GM21381 (cell line): ENCODE measurements at regions not wholly inside any gene's neighbourhood (a gene's known extent, or its start where the extent isn't known, plus 50 kb on each side); places are given as distances from the start of the nearest gene placed in this dataset.

Experiments
- ATAC-seq: cut with Tn5 transposase; IDR thresholded peaks from one replicate; pipeline ENCODE4 v1.9.1; 2021; ENCODE audit warnings: mild to moderate bottlenecking, moderate library complexity; ENCODE audit not compliant: unreplicated experiment

DNA sequence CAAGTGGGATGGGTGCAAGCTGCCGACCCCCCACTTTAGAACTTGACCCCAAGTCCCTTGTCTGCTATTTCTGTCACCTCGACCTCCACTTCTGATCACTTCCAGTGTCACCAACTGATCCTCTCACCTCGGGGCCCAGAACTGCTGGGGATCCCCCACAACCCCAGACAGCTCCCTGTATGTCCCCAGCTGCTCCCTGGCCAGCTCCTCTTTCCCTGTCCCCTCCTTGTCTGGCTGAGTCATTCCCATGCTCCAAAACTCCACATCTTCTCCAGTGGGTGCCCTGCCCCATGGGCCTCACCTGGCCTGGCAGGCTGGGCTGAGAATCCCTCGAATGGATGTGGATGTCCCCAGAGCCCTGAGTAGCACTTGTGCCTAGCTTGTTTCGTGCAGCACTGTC lies 154.3 kb upstream of the PCBD1 start:
- ATAC-seq: no peak

- no peak for ATAC-seq
Observed at GRCh38 chr10:71043858-71044257, 155.5 kb upstream of the PCBD1 start.

GRCh38 chr10:71044720-71045119 lies 156.4 kb upstream of the PCBD1 start:
- no peak for ATAC-seq

DNA sequence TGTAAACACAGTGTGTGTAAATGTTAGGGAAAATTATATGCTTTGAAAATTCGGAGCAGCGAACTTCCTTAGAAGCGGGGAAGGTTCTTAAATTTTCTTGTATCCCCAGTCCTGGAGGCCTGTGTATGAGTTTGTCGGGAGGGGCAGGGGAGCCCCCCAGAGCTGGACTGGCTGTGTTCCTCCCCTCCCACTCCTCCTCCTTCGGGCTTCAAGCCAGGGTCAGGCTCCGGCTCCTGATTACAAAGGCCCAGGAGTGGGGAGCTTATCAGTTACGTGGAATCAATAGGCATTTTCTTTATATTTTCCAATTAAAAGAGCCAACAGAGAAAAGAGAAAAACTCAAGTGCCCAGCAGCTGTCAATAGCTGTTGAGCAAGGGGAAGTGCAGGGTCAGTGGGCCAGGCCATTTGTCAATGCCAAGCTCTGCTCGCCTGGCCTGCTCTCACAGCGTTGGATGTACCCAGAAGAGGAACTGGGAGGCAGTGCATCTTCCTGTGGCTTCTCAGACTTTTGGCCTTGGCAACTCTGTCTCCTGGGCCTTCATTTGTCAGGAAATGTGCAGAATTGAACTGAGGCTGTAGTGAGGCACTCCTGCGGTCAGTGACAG lies 156.9 kb upstream of the PCBD1 start:
- no peak for ATAC-seq

DNA sequence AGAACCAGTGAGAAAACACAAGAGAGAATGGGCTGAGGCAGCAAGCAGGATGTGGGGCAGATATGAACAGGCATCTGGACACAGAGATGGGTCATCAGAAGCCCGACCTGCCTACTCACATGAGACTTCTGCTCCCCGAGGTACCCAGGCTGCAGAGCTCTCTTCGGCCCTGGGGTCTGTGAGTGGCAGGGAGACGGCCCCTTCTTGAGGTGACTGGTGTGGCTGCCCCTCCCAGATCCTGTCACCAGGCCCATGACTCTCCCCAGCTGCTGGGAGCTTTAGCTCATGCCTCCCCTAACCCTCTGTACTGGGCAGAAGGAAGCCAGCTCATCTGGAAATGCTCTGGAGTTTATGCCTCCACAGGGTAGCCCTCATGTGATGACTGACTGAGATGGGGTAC lies 157.6 kb upstream of the PCBD1 start:
- no peak for ATAC-seq

- no peak for ATAC-seq
Observed at GRCh38 chr10:71046747-71047146, 158.4 kb upstream of the PCBD1 start.

DNA sequence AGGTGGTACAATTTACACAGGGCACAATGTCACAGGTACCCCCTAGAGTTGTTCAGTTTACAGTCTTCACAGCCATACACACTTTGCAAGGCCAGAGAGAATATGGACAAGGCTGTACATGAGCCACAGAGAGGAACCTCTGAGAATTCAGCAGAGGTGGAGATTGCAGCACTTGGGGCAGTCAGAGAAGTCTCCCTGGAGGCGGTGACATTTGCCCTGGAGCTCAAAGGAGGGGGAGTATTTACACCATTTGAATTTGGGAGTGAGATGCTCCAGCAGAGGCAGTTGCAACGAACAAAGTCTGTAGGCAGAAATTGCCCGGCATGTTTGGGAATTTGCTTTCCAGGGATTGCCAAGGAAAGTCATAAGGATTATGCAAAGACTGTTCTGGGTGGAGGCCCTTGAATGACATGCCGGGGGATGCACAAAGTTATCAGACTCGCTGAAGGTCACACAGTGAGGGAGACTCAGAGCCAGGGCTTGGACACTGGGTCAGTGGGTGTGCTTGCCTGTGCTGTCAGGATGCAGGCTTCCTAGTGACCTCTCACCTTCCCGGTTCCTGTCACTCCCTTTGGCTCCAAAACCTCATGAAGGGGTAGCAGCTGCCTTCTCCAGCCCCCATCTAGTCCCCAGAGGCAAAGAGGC lies 160.7 kb upstream of the PCBD1 start:
- ATAC-seq: no peak

GRCh38 chr10:71049994-71050393 lies 161.6 kb upstream of the PCBD1 start:
- ATAC-seq: no peak

DNA sequence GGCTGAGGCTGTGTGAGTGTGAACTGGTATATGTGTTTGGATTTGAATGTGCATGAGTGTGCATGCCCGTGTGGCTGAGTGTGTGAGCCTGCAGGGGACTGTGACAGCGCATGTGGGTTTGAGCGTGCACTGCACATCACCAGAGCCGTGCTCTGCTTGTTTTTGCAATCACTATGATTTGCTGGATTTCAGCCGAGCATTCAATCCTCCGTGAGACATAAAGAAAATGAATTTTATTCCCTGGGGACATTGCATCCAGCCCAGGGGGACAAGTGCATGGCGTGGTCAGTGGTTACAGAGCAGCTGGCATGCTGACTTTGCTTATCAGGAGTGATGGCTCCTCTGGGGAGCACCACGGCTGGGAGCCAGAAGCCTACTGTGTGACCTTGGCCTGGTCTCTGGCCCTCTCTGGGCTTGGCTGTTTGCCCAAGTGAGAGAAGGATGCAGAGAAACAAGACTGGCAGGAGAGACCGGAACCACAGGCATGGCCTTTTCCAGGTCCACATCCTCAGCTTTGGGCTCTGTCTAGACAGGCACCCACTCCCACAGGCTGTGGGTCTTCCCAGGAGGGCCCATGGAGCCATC lies 160.2 kb upstream of the UNC5B start:
- no peak for ATAC-seq

- ATAC-seq: no peak
Observed at GRCh38 chr10:71052708-71053107, 159.7 kb upstream of the UNC5B start.

DNA sequence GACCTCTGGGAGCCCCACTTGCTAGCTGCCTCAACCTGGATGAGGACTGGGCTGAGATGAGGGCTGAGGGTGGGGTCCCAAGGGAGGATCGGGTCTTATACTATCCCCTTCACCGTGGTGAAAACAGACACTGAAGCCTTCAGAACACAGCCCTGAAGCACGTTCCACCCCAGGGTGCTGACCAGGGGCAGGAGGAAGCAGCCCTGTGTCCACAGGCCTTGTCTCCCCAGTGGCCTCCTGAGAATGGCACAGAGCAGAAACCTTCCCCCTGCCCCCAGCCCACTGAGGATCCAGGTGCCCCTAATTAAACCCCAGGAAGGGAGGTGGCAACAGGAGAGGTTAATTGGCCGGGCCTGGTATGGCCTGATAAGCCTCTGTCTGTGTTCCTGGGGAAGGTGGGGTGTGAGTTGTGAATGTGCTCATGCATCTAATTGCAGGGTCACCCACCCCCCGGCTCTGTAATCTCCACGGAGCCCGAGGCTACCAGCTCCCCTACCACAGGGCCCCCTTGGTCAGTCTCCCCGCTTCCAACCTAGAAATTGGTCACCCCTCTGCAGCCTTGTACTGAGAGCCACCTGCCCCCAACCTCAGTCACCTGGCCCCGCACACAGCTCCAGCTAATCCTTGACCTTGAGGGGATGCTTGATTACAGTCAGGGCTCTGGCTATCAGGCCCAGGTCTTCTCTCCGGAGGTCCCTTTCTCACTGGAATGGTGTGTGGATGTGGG lies 159.0 kb upstream of the UNC5B start:
- ATAC-seq: no peak

DNA sequence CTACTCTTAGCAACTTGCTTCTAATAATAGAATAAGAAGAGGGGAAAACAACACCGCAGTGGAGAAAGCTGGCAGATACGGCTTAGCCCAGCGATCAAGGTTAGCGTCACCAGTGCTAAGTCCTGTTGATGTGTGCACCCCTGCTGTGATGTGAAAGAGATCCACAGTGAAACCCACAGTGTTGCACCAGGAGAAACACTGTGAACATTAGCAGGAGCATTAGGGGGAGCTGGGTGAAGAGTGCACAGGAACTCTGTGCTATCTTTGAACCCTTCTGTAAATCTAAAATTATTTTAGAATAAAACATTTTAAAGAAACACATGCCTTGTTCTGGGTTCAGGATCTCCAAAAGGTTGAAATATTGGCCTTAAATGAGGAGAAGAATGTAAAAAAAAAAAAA lies 154.1 kb upstream of the UNC5B start:
- ATAC-seq: no peak

- ATAC-seq: no peak
Observed at GRCh38 chr10:71059054-71059818, 153.1 kb upstream of the UNC5B start.

DNA sequence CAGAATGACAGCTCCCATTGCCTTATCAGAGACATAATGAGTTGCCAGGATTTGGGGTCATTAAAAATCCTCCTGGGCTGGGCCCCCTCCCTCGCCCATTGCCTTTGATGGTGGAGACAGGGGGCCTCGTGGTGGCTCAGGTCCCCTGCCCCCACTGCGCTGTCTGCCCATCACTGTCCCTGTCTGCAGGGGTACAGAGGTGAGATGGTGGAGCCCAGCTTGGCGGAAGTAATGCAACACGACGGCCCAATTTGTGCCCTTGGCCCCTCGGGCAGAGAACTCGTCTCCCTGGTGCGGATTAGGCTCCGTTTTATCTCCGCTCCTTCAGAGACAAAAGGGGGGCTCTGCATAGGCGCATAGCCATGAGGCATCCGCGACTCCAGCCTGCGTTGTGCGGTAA lies 152.4 kb upstream of the UNC5B start:
- ATAC-seq: no peak

- ATAC-seq: no peak
Observed at GRCh38 chr10:71060476-71061426, 151.6 kb upstream of the UNC5B start.

DNA sequence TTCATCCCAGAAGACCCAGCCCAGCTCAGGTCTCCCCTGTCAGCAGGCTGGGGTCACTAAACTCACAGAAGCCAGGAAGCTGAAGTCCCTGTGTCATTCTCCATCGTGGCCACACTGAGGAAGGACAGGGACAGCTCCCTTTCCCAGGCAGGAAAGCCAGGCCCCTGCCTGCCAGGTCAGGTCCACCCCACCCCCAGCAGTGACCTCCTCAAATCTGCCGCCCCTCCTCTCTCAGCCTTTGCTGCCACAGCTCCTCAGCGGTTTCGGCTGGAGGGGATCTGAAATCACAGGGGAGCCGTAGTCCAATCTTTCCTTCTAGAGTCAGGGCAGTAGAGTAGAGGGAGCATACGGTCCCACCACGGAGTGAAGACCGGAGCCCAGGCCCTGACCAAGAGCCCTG lies 150.9 kb upstream of the UNC5B start:
- no peak for ATAC-seq

GRCh38 chr10:71062156-71062555 lies 150.2 kb upstream of the UNC5B start:
- no peak for ATAC-seq

DNA sequence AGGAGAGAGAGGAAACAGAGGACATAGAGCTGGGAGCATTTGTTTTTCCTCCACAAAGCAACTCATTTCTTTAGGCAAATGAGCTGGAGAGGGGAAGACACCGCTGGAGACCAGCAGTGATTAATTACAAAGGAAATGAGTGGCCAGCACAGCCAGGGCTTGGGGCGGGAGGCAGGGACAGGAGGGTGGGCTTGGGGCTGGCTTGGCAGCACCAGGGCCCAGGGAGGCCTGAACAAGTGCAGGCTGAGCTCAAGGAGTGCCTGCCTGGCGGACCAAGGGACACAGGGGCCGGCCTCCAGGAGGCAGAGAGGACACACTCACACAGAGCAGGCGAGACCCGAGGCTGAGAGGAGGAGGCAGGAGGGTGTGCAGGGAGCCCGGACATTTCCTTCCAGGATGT lies 149.0 kb upstream of the UNC5B start:
- ATAC-seq: no peak

- ATAC-seq: no peak
Observed at GRCh38 chr10:71064413-71065118, 147.8 kb upstream of the UNC5B start.

GRCh38 chr10:71065659-71066058 lies 146.7 kb upstream of the UNC5B start:
- no peak for ATAC-seq
